GM18499 (cell line): ENCODE measurements at regions not wholly inside any gene's neighbourhood (a gene's known extent, or its start where the extent isn't known, plus 50 kb on each side); places are given as distances from the start of the nearest gene placed in this dataset.
A peak's percentile ranks its signal among the peaks of the same experiment; 100 is the strongest.

Source experiments
- ATAC-seq: cut with Tn5 transposase; IDR thresholded peaks from one replicate; pipeline ENCODE4 v1.9.1; 2021; ENCODE audit warnings: moderate number of reproducible peaks; ENCODE audit not compliant: insufficient read depth, unreplicated experiment

DNA sequence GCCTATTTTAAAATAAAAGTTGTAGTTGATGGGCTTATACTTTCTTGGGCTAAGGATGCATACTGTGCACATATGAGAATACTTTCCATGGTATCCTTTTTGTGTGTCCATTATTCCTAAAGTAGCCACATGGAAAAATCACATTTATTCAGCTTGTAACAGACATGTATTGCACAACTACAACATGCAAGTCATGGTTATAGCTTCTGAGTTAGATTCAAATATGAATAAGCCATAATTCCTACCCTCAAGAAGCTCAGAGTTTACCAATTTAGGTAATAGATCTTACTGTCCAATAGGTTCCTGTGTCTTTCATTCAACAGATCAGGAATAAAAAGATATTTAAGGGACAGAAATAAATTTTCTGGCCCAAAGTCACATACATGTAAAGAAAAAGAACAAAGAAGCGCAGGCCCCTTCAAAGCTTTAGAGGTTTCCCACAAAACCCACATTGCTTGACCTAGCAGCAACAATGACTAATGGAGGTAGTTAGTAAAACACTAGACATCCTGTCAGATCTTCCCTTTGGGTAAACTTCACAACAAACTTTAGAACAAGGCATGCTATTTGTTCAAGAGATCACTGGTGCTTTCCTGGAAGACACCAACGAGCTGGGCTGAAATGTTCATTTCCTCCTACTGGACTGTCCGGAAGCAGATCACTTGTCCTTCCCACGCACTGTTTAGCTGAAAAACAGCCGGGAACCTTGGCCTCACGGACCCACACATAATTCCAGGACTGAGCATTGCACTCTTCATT lies 78.4 kb upstream of the ITGA1 start:
- ATAC-seq: peak; percentile 58

GRCh38 chr5:52710310-52710971 lies 77.3 kb upstream of the ITGA1 start:
- ATAC-seq: no peak

DNA sequence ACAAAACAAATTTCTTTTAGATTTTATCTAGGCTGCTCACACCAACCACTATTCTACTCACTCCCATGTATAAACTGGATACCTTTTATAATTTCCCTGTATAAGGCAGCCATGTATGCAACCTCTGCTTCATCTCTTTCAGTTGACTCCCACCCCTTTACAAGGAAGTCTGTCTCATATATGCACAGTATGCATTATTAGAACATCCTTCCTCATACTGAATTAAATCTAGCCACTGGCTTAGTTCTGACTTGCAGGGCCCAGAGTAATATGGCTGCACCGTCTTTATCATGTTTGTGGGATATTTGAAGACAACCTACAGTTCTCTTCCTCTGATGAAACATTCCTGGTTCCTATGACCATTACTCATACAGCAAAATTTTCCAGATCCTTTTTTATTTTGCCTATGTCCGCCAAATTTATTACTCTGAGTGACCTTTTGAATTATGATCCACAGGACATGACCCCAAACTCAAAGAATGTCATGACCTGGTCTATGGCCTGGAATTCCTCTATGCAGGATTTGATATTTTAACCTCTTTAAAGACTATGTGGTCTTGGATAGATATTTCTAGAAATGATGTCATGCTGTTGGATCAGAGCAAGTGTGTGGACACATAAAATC lies 76.6 kb upstream of the ITGA1 start:
- ATAC-seq: no peak

GRCh38 chr5:52712354-52712753 lies 75.4 kb upstream of the ITGA1 start:
- ATAC-seq: no peak

DNA sequence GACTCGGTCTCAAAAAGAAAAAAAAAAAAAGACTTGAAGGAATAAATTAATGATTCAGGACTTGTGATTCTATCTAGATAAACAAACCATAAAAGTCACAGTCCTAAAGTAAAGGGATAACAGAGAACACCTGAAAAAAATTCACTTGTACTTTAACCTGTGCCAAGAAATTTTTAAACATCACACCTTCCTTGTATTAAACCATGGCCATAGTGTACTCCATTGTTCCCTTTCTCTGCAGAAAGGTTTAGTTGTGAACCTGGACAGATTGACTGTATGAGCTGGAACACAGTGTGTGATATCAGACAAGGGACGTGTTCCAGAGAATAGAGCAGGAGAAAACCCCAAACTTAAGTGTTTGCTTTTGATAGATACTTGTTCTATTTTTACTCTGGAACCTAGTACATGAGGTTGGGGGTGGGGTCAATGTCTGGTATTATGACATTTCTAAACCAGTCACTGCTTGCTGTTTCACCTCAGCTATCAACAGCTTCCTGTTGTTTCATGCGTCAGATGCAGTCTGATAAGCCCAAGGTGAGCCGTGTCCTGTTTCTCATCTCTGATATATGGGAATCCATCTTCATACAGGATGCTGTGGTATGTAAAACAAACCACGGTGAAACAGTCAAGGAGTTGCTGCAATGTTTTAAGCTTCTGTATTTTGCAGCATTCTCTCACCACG lies 62.5 kb upstream of the ITGA1 start:
- peak; percentile 90 for ATAC-seq

- peak; percentile 9 for ATAC-seq
These were observed 61.9 kb upstream of the ITGA1 start for GRCh38 chr5:52725808-52726207.

- ATAC-seq: no peak
These were observed 60.7 kb upstream of the ITGA1 start for GRCh38 chr5:52727020-52727419.

GRCh38 chr5:52727576-52727975 lies 60.1 kb upstream of the ITGA1 start:
- no peak for ATAC-seq

GRCh38 chr5:52728224-52728623 lies 59.5 kb upstream of the ITGA1 start:
- ATAC-seq: no peak

GRCh38 chr5:52728686-52729085 lies 59.0 kb upstream of the ITGA1 start:
- ATAC-seq: no peak

DNA sequence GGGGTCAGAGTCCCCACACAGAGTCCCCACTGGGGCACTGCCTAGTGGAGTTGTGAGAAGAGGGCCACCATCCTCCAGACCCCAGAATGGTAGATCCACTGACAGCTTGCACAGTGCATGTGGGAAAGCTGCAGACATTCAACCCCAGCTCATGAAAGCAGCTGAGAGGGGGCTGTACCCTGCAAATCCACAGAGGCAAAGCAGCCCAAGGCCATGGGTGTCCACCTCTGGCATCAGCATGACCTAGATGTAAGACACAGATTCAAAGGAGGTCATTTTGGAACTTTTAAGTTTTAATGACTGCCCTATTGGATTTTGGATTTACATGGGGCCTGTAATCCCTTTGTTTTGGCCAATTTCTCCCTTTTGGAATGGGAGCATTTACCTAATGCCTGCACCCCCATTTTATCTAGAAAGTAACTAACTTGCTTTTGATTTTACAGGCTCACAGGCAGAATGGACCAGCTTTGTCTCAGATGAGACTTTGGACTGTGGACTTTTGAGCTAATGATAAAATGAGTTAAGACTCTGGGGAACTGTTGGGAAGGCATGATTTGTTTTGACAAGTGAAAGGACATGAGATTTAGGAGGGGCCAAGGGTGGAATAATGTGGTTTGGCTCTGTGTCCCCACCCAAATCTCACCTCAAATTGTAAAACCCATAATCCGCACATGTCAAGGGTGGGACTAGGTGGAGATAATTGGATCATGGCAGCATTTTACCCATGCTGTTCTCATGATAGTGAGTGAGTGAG lies 56.3 kb upstream of the ITGA1 start:
- no peak for ATAC-seq

DNA sequence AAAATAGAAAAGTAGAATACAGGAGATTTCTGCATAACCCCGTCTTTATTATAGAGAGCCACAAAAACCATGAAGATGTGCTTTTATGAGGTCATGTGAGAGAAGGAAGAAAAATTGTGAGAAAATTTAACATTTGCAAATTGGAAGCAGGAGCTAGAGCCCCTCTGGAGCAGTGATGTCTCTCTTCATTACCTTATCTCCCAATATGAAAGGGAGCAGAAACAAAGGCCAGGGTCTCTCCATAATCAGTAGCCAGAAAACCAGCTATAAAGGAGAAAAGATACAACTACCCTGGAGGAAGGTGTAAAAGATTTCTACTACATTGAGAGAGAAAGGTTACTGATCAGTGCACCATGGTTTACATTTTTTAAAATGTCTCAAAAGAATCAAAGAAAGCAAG lies 53.2 kb upstream of the ITGA1 start:
- no peak for ATAC-seq

GRCh38 chr5:52735139-52735538 lies 52.6 kb upstream of the ITGA1 start:
- ATAC-seq: no peak
